IMR-90 (cell line): ENCODE measurements at regions not wholly inside any gene's neighbourhood (a gene's known extent, or its start where the extent isn't known, plus 50 kb on each side); places are given as distances from the start of the nearest gene placed in this dataset.

Experiments
- ATAC-seq: fragments of 200-7000 bp; cut with Tn5 transposase; 2 replicates; pipeline ENCODE4 v1.9.1; 2020; ENCODE audit warnings: low read depth, mild to moderate bottlenecking, moderate library complexity
- BruUV-seq: library from RNA; stranded (reverse); fragments of 400-500 nt; replicated peaks from 2 replicates; lab custom pipeline; 2021; lab: Mats Ljungman, UMichigan
- CTCF ChIA-PET: fragments of 300-600 bp; formaldehyde crosslinking; extraction: SDS; loops from one replicate; lab custom pipeline; 2021; ENCODE audit warnings: antibody characterized with exemption; lab: Yijun Ruan, JAX
- POLR2A ChIA-PET: fragments of 300-600 bp; sonication (Branson Sonifier 250); formaldehyde crosslinking; loops from one replicate; lab custom pipeline; 2022; ENCODE audit warnings: antibody characterized with exemption; ENCODE audit not compliant: unreplicated experiment; lab: Charles Lee
- DNase-seq: peaks from one replicate; pipeline ENCODE4 v3.0.0; 2013
- H2AFZ ChIP-seq: replicated peaks from 2 replicates; pipeline ENCODE3; 2013; ENCODE audit warnings: low read length, mild to moderate bottlenecking; ENCODE audit not compliant: poor library complexity
- H2AK5ac ChIP-seq: 2 replicates; pipeline ENCODE4 v1.6.1; 2013; ENCODE audit warnings: low read depth, low read length, inconsistent platforms
- H2AK9ac ChIP-seq: replicated peaks from 2 replicates; pipeline ENCODE3; 2013; ENCODE audit warnings: mild to moderate bottlenecking, low read depth, low read length, moderate library complexity; ENCODE audit not compliant: poor library complexity
- H2BK120ac ChIP-seq: 2 replicates; pipeline ENCODE4 v1.6.1; 2013; ENCODE audit warnings: low read depth, low read length, inconsistent platforms
- H2BK15ac ChIP-seq: 3 replicates; pipeline ENCODE4 v1.6.1; 2013; ENCODE audit warnings: low read depth, low read length, inconsistent platforms
- H2BK20ac ChIP-seq: 2 replicates; pipeline ENCODE4 v1.6.1; 2013; ENCODE audit warnings: low read depth, mild to moderate bottlenecking, inconsistent platforms, low read length, moderate library complexity
- H2BK5ac ChIP-seq: 2 replicates; pipeline ENCODE4 v1.6.1; 2013; ENCODE audit warnings: mild to moderate bottlenecking, low read depth, low read length, inconsistent platforms; ENCODE audit not compliant: poor library complexity, severe bottlenecking
- H3K14ac ChIP-seq: replicated peaks from 2 replicates; pipeline ENCODE4 v1.6.1; 2013; ENCODE audit warnings: low read depth, low read length, inconsistent platforms
- H3K18ac ChIP-seq: 2 replicates; pipeline ENCODE4 v1.6.1; 2013; ENCODE audit warnings: low read depth, low read length, control low read depth
- H3K23ac ChIP-seq: 2 replicates; pipeline ENCODE4 v1.6.1; 2013; ENCODE audit warnings: low read depth, low read length, inconsistent platforms
- H3K27ac ChIP-seq: 2 replicates; pipeline ENCODE4 v1.5.1; 2013; ENCODE audit warnings: mild to moderate bottlenecking, control low read depth, low read length; ENCODE audit not compliant: insufficient read depth
- H3K27me3 ChIP-seq: 2 replicates; pipeline ENCODE4 v1.6.1; 2013; ENCODE audit warnings: low read length; ENCODE audit not compliant: control insufficient read depth, insufficient read depth
- H3K36me3 ChIP-seq: 2 replicates; pipeline ENCODE4 v1.6.1; 2013; ENCODE audit warnings: low read length, mixed read lengths; ENCODE audit not compliant: control insufficient read depth, insufficient read depth
- H3K4ac ChIP-seq: 2 replicates; pipeline ENCODE4 v1.6.1; 2013; ENCODE audit warnings: low read depth, low read length, inconsistent platforms
- H3K4me1 ChIP-seq: 2 replicates; pipeline ENCODE4 v1.6.1; 2013; ENCODE audit warnings: low read length, mixed read lengths; ENCODE audit not compliant: control insufficient read depth, insufficient read depth
- H3K4me2 ChIP-seq: 2 replicates; pipeline ENCODE4 v1.6.1; 2013; ENCODE audit warnings: low read depth, mild to moderate bottlenecking, control low read depth, low read length, moderate library complexity
- H3K4me3 ChIP-seq: 2 replicates; pipeline ENCODE4 v1.5.1; 2013; ENCODE audit warnings: low read depth, mild to moderate bottlenecking, control low read depth, low read length, moderate library complexity; ENCODE audit not compliant: insufficient read depth
- H3K56ac ChIP-seq: 2 replicates; pipeline ENCODE4 v1.6.1; 2013; ENCODE audit warnings: low read length, inconsistent platforms; ENCODE audit not compliant: insufficient read depth; ENCODE audit errors: extremely low read depth
- H3K79me1 ChIP-seq, 2 experiments: 2 replicates each; pipeline ENCODE4 v1.6.1; 2013; ENCODE audit warnings: low read length in 2 of 2, inconsistent platforms in 1 of 2, low read depth in 1 of 2
- H3K9ac ChIP-seq: 2 replicates; pipeline ENCODE4 v1.6.1; 2013; ENCODE audit warnings: low read depth, low read length, control low read depth
- H3K9me1 ChIP-seq: 2 replicates; pipeline ENCODE4 v1.6.1; 2013; ENCODE audit warnings: low read length, inconsistent platforms; ENCODE audit not compliant: insufficient read depth
- H3K9me3 ChIP-seq: 2 replicates; pipeline ENCODE4 v1.6.1; 2013; ENCODE audit warnings: low read length; ENCODE audit not compliant: control insufficient read depth, insufficient read depth
- H4K20me1 ChIP-seq: 2 replicates; pipeline ENCODE4 v1.6.1; 2013; ENCODE audit warnings: low read length, inconsistent platforms; ENCODE audit not compliant: insufficient read depth
- H4K5ac ChIP-seq: 2 replicates; pipeline ENCODE4 v1.6.1; 2013; ENCODE audit warnings: mild to moderate bottlenecking, low read depth, low read length, control low read depth
- H4K8ac ChIP-seq, 2 experiments: 2 replicates each; pipeline ENCODE4 v1.6.1; 2013; ENCODE audit warnings: low read depth in 2 of 2, low read length in 2 of 2, control low read depth in 1 of 2, inconsistent platforms in 1 of 2
- H4K91ac ChIP-seq: 2 replicates; pipeline ENCODE4 v1.6.1; 2013; ENCODE audit warnings: low read depth, low read length, inconsistent platforms; ENCODE audit not compliant: insufficient read depth
- BHLHE40 ChIP-seq: fragments of 150-350 bp; IDR thresholded peaks from 2 replicates; pipeline ENCODE4 v1.6.1; 2016; ENCODE audit warnings: mild to moderate bottlenecking, low read depth, low read length
- CEBPB ChIP-seq: IDR thresholded peaks from 2 replicates; pipeline ENCODE4 v1.6.1; 2012; ENCODE audit warnings: low read depth, low read length, improper control_type of control experiment
- CHD1 ChIP-seq: IDR thresholded peaks from 2 replicates; pipeline ENCODE4 v1.6.1; 2012; ENCODE audit warnings: low read depth, low read length, improper control_type of control experiment
- CTCF ChIP-seq: conservative IDR thresholded peaks from 2 replicates; pipeline ENCODE4 v1.5.1; 2012; ENCODE audit warnings: mild to moderate bottlenecking, low read depth, low read length, improper control_type of control experiment
- ELK1 ChIP-seq: fragments of 150-350 bp; IDR thresholded peaks from 2 replicates; pipeline ENCODE4 v1.6.1; 2016; ENCODE audit warnings: low read depth, mild to moderate bottlenecking, low read length, moderate library complexity, borderline replicate concordance
- FOS ChIP-seq: fragments of 150-350 bp; IDR thresholded peaks from 2 replicates; pipeline ENCODE4 v1.6.1; 2016; ENCODE audit warnings: low read depth, low read length
- MAFK ChIP-seq: IDR thresholded peaks from 2 replicates; pipeline ENCODE4 v1.6.1; 2012; ENCODE audit warnings: low read depth, low read length, improper control_type of control experiment
- MAZ ChIP-seq: IDR thresholded peaks from 2 replicates; pipeline ENCODE4 v1.6.1; 2012; ENCODE audit warnings: low read depth, mild to moderate bottlenecking, low read length, improper control_type of control experiment, moderate library complexity, borderline replicate concordance
- MXI1 ChIP-seq: IDR thresholded peaks from 2 replicates; pipeline ENCODE4 v1.6.1; 2012; ENCODE audit warnings: low read depth, mild to moderate bottlenecking, low read length, moderate library complexity, borderline replicate concordance
- NFE2L2 ChIP-seq: fragments of 150-350 bp; IDR thresholded peaks from 2 replicates; pipeline ENCODE4 v1.6.1; 2016; ENCODE audit warnings: low read depth, mild to moderate bottlenecking, low read length
- POLR2A ChIP-seq: IDR thresholded peaks from 2 replicates; pipeline ENCODE4 v1.6.1; 2012; ENCODE audit warnings: mild to moderate bottlenecking, low read depth, low read length
- RAD21 ChIP-seq: IDR thresholded peaks from 2 replicates; pipeline ENCODE4 v1.6.1; 2012; ENCODE audit warnings: low read length, improper control_type of control experiment
- RCOR1 ChIP-seq: IDR thresholded peaks from 2 replicates; pipeline ENCODE4 v1.6.1; 2012; ENCODE audit warnings: mild to moderate bottlenecking, low read length, improper control_type of control experiment; ENCODE audit not compliant: insufficient replicate concordance
- RFX5 ChIP-seq: IDR thresholded peaks from 2 replicates; pipeline ENCODE4 v1.8.0; 2012; ENCODE audit warnings: low read depth, mild to moderate bottlenecking, low read length, moderate library complexity
- SMC3 ChIP-seq: fragments of 150-350 bp; IDR thresholded peaks from 2 replicates; pipeline ENCODE4 v1.6.1; 2016; ENCODE audit warnings: low read depth, mild to moderate bottlenecking, antibody characterized with exemption, low read length, moderate library complexity
- USF2 ChIP-seq: fragments of 150-350 bp; IDR thresholded peaks from 2 replicates; pipeline ENCODE4 v1.6.1; 2017; ENCODE audit warnings: mild to moderate bottlenecking, antibody characterized with exemption, low read length, low read depth
- WGBS, 2 experiments: methylation state at CpG; one replicate each; pipeline versions ENCODE4 v1.1.5 to v1.1.7; 2013; ENCODE audit warnings: missing lambda C conversion rate in 2 of 2; ENCODE audit not compliant: insufficient read length in 1 of 2; ENCODE audit errors: extremely low coverage in 2 of 2; 5-methylcytosine and 5-hydroxymethylcytosine counted together
- dilution Hi-C: fragments of 300-500 bp; cut with HindIII; formaldehyde crosslinking; loops from one replicate; pipeline ENCODE4 v1.14.3; 2018; ENCODE audit warnings: low sequenced_read_pairs; ENCODE audit not compliant: unreplicated experiment
- in situ Hi-C: fragments of 300-500 bp; cut with MboI; formaldehyde crosslinking; loops from 3 replicates; pipeline ENCODE4 v1.14.3; 2019; ENCODE audit warnings: low sequenced_read_pairs, inconsistent platforms, mixed read lengths
- intact Hi-C: fragments of 100-400 bp; cut with micrococcal nuclease; formaldehyde crosslinking; loops from 2 replicates; pipeline ENCODE4 v1.10.0; 2022

- Histone ChIP-seq H3K4me3 (no peak overlapping the region), H4K91ac (no peak overlapping the region), H2AFZ (no peak overlapping the region), H3K4me2 (no peak overlapping the region), H3K4ac (no peak overlapping the region), H2AK9ac (no peak overlapping the region), H4K5ac (no peak overlapping the region), H3K36me3 (no peaks in the 10 kb centered on the region), H4K20me1 (no peaks in the 10 kb centered on the region), H3K23ac (no peak overlapping the region), H3K56ac (no peak overlapping the region), H3K27me3 (no peaks in the 10 kb centered on the region), H2BK5ac (no peak overlapping the region), H4K8ac (no peak overlapping the region), H3K9me3 (no peaks in the 10 kb centered on the region), H3K4me1 (0 out of 2 replicates have a peak, but pooled peaks cover 4% of the 10 kb centered on the region), H2BK120ac (no peak overlapping the region), H3K9me1 (no peaks in the 10 kb centered on the region; the same call in 1 of the 2 replicates), H3K9ac (no peak overlapping the region), H3K27ac (no peak overlapping the region), H2BK15ac (no peak overlapping the region), H2AK5ac (no peak overlapping the region), H2BK20ac (no peak overlapping the region), H3K79me1 (no peaks in the 10 kb centered on the region), H3K14ac (no peak overlapping the region), H3K18ac (no peak overlapping the region)
- ChIA-PET CTCF (no interaction called here), POLR2A (no interaction called here)
- in situ Hi-C loops = no loop called here
- no CpG with 5 or more reads among the region's 2 CpGs for WGBS, 2 experiments
- no peak for ATAC-seq
- no TSS peak for BruUV-seq
- intact Hi-C loops = no loop called here
- DNase-seq = no peak
- dilution Hi-C loops = no loop called here
- no peak for TF ChIP-seq RCOR1
- TF ChIP-seq SMC3 = no peak
- TF ChIP-seq BHLHE40 = no peak
- TF ChIP-seq CTCF = no peak
- TF ChIP-seq POLR2A = no peak
- TF ChIP-seq CEBPB = no peak
- no peak for TF ChIP-seq MXI1
- no peak for TF ChIP-seq MAFK
- TF ChIP-seq USF2 = no peak
- no peak for TF ChIP-seq FOS
- TF ChIP-seq MAZ = no peak
- TF ChIP-seq ELK1 = no peak
- TF ChIP-seq CHD1 = no peak
- no peak for TF ChIP-seq RFX5
- TF ChIP-seq RAD21 = no peak
- TF ChIP-seq NFE2L2 = no peak
These were observed 261.7 kb upstream of the TNP1 start for GRCh38 chr2:217121565-217121964.
